MM.1S (cell line): ENCODE measurements at regions not wholly inside any gene's neighbourhood (a gene's known extent, or its start where the extent isn't known, plus 50 kb on each side); places are given as distances from the start of the nearest gene placed in this dataset.

Source experiments
- DNase-seq: peaks from one replicate; pipeline ENCODE4 v3.0.0-alpha.2; 2015
- H2AFZ ChIP-seq: fragments of 300-600 bp; sonication (generic); 2 replicates; pipeline ENCODE4 v1.6.0; 2016; ENCODE audit warnings: antibody characterized with exemption, low read length
- H3F3A ChIP-seq: fragments of 300-600 bp; sonication (generic); 2 replicates; pipeline ENCODE4 v1.6.1; 2016; ENCODE audit warnings: mild to moderate bottlenecking, antibody characterized with exemption, low read length, moderate library complexity, mixed read lengths; ENCODE audit not compliant: insufficient read depth
- H3K27ac ChIP-seq: fragments of 300-600 bp; sonication (generic); 2 replicates; pipeline ENCODE4 v1.5.1; 2016; ENCODE audit warnings: mild to moderate bottlenecking, low read length
- H3K27me3 ChIP-seq: fragments of 300-600 bp; sonication (generic); replicated peaks from 2 replicates; pipeline ENCODE4 v1.6.0; 2016; ENCODE audit warnings: low read length; ENCODE audit not compliant: insufficient read depth
- H3K36me3 ChIP-seq: fragments of 300-600 bp; sonication (generic); replicated peaks from 2 replicates; pipeline ENCODE4 v1.6.1; 2016; ENCODE audit warnings: mild to moderate bottlenecking, low read length, mixed read lengths; ENCODE audit not compliant: insufficient read depth
- H3K4me1 ChIP-seq: fragments of 300-600 bp; sonication (generic); 2 replicates; pipeline ENCODE4 v1.6.1; 2016; ENCODE audit warnings: low read length, mixed read lengths
- H3K4me2 ChIP-seq: fragments of 300-600 bp; sonication (generic); 2 replicates; pipeline ENCODE4 v1.6.0; 2016; ENCODE audit warnings: low read depth, low read length
- H3K4me3 ChIP-seq: fragments of 300-600 bp; sonication (generic); 2 replicates; pipeline ENCODE4 v1.5.1; 2016; ENCODE audit warnings: low read length, mixed read lengths
- H3K79me2 ChIP-seq: fragments of 300-600 bp; sonication (generic); 2 replicates; pipeline ENCODE4 v1.6.1; 2016; ENCODE audit warnings: mixed run types, low read length, mixed read lengths
- H3K9ac ChIP-seq: fragments of 300-600 bp; sonication (generic); 2 replicates; pipeline ENCODE4 v1.6.1; 2016; ENCODE audit warnings: low read length, mixed read lengths
- H3K9me2 ChIP-seq: fragments of 300-600 bp; sonication (generic); replicated peaks from 2 replicates; pipeline ENCODE4 v1.6.1; 2016; ENCODE audit warnings: mild to moderate bottlenecking, low read length, mixed read lengths; ENCODE audit not compliant: insufficient read depth
- H3K9me3 ChIP-seq: fragments of 300-600 bp; sonication (generic); replicated peaks from 2 replicates; pipeline ENCODE4 v1.6.1; 2016; ENCODE audit warnings: mild to moderate bottlenecking, low read length, mixed read lengths; ENCODE audit not compliant: insufficient read depth
- H4K20me1 ChIP-seq: fragments of 300-600 bp; sonication (generic); 2 replicates; pipeline ENCODE4 v1.6.1; 2016; ENCODE audit warnings: mild to moderate bottlenecking, low read length, moderate library complexity, mixed read lengths; ENCODE audit not compliant: insufficient read depth
- EZH2 ChIP-seq: fragments of 300-600 bp; sonication (generic); optimal IDR thresholded peaks from 2 replicates; pipeline ENCODE3; 2017; ENCODE audit warnings: low read depth, mild to moderate bottlenecking, antibody characterized with exemption, low read length, mixed read lengths
- EZH2phosphoT487 ChIP-seq: fragments of 300-600 bp; sonication (generic); IDR thresholded peaks from 2 replicates; pipeline ENCODE4 v1.6.1; 2018; ENCODE audit warnings: antibody characterized with exemption, low read length
- TF ChIP-seq, protein P1 (sequence below): fragments of 300-600 bp; sonication (generic); IDR thresholded peaks from 2 replicates; pipeline ENCODE4 v1.5.1; 2016; ENCODE audit warnings: antibody characterized with exemption, low read length, mixed read lengths

DNA sequence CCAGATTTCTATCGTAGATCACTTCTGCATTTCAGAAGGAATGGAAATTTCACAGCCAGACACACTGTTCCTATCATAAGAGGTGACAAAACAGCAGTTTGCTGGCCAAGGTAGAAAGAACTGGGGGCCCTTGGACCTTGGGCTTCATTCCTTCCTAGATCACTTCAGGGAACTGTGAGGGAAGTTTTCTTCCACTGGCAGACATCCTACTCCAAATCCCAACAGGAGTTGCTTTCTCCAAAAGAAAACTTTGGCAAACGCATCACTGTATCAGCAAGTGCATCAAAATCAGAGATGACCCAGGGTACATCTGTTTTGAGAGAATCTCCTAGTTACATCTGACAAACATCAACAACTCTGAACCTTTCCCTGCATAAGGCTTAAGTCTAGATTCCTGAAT is 348.4 kb upstream of the KLHL29 start:
- Histone ChIP-seq H3K9ac (no peak overlapping the region), H3K9me3 (no peaks in the 10 kb centered on the region), H3K36me3 (no peaks in the 10 kb centered on the region), H3K27me3 (no peaks in the 10 kb centered on the region), H3K27ac (no peak overlapping the region), H4K20me1 (no peaks in the 10 kb centered on the region), H3K79me2 (no peaks in the 10 kb centered on the region), H2AFZ (no peak overlapping the region), H3K4me2 (no peak overlapping the region), H3K4me1 (no peaks in the 10 kb centered on the region), H3F3A (no peaks in the 10 kb centered on the region), H3K4me3 (no peak overlapping the region), H3K9me2 (no peaks in the 10 kb centered on the region)
- DNase-seq: no peak
- TF ChIP-seq EZH2phosphoT487 (no peak), EZH2 (no peak)
- TF ChIP-seq, protein P1, sequence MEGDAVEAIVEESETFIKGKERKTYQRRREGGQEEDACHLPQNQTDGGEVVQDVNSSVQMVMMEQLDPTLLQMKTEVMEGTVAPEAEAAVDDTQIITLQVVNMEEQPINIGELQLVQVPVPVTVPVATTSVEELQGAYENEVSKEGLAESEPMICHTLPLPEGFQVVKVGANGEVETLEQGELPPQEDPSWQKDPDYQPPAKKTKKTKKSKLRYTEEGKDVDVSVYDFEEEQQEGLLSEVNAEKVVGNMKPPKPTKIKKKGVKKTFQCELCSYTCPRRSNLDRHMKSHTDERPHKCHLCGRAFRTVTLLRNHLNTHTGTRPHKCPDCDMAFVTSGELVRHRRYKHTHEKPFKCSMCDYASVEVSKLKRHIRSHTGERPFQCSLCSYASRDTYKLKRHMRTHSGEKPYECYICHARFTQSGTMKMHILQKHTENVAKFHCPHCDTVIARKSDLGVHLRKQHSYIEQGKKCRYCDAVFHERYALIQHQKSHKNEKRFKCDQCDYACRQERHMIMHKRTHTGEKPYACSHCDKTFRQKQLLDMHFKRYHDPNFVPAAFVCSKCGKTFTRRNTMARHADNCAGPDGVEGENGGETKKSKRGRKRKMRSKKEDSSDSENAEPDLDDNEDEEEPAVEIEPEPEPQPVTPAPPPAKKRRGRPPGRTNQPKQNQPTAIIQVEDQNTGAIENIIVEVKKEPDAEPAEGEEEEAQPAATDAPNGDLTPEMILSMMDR: no peak

DNA sequence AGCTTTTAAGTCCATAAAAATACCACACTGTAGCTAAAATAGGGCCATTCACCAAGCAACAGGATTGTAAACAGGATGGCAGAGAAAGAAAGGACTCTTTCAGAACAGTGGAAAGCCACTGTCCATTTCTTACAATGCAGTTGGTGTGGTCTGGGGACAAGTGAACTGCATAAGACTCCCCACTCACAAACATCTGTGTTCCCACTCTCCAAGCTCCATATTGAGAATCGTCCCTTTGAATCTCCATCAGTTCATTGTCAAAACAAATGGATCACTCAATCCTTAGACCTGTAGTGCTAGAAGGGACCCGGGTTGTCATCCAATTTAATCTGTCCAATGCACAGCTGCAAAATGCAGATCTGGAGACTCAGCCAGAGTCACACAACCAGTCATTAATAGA is 347.4 kb upstream of the KLHL29 start:
- Histone ChIP-seq H3K4me2 (no peak overlapping the region), H3K9me2 (no peaks in the 10 kb centered on the region), H3K27ac (no peak overlapping the region), H3K4me1 (no peaks in the 10 kb centered on the region), H4K20me1 (no peaks in the 10 kb centered on the region), H3K27me3 (no peaks in the 10 kb centered on the region), H3K4me3 (no peak overlapping the region), H3K79me2 (no peaks in the 10 kb centered on the region), H3K9me3 (no peaks in the 10 kb centered on the region), H3F3A (no peaks in the 10 kb centered on the region), H2AFZ (no peak overlapping the region), H3K9ac (no peak overlapping the region), H3K36me3 (no peaks in the 10 kb centered on the region)
- no peak for TF ChIP-seq EZH2phosphoT487
- no peak for TF ChIP-seq EZH2
- TF ChIP-seq, protein P1: no peak
- DNase-seq: no peak

DNA sequence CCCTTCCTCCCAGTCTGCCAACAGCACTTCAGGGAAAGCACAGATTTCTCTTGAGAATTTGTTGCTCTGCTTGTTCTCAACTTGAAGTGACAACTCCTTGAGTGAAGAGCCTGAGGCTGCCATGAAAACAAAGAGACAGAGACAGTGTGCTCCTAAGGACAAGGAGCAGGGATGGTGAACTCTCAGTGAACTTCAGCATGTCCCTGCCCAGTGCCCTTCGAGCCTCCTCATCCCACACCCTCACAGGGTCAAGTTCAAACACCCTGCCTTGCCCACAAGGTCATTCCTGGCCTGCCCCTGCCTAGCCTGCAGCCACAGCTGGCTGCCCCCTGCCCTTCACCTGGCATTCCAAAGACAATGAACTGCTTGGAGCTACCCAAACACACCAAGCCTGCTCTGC is 343.5 kb upstream of the KLHL29 start:
- no peaks in the 10 kb centered on the region for H3K36me3 ChIP-seq
- TF ChIP-seq EZH2phosphoT487: no peak
- H3K27ac ChIP-seq: no peak overlapping the region
- H3K4me3 ChIP-seq: no peak overlapping the region
- no peaks in the 10 kb centered on the region for H4K20me1 ChIP-seq
- no peaks in the 10 kb centered on the region for H3K9me3 ChIP-seq
- H3K27me3 ChIP-seq: no peaks in the 10 kb centered on the region
- H3K9me2 ChIP-seq: no peaks in the 10 kb centered on the region
- H3K4me2 ChIP-seq: no peak overlapping the region
- no peak for DNase-seq
- no peaks in the 10 kb centered on the region for H3F3A ChIP-seq
- H3K79me2 ChIP-seq: no peaks in the 10 kb centered on the region
- no peak overlapping the region for H2AFZ ChIP-seq
- H3K9ac ChIP-seq: no peak overlapping the region
- H3K4me1 ChIP-seq: no peaks in the 10 kb centered on the region

DNA sequence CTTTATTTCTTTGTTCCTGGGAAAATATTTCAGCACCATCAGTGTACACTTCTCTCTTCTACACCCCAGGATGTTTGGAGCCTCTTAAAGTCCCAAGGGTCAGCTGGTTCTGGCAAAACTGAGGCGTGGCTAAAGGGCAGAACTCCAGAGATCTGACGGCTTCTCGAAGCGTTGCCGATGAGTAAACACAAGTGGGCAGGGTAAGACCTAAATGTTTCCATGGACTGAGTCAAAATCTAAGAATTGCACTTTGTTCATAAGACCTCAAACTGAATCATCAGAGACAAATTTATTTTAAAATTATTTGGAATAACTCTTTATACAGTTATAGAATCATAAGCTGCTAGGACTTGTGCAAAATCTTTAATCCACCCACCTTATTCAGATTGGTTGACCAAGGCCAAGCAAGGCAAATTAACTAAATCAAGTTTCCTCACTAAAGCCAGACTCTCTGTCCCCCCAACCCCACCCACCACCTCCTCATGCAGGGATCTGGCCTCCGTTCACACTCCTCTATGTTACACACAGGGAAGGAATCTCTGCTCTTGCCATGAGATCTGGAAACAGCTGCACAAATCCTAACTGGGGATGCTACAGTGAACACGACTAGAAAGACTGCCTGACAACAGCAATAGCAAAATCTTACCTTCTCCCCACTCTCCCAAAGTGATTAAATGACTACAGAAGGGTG is 342.6 kb upstream of the KLHL29 start:
- Histone ChIP-seq H3K9ac (no peak overlapping the region), H3K9me3 (no peaks in the 10 kb centered on the region), H3K4me2 (no peak overlapping the region), H2AFZ (no peak overlapping the region), H3K27me3 (no peaks in the 10 kb centered on the region), H4K20me1 (no peaks in the 10 kb centered on the region), H3F3A (no peaks in the 10 kb centered on the region), H3K4me3 (no peak overlapping the region), H3K36me3 (no peaks in the 10 kb centered on the region), H3K4me1 (no peaks in the 10 kb centered on the region), H3K9me2 (no peaks in the 10 kb centered on the region), H3K79me2 (no peaks in the 10 kb centered on the region), H3K27ac (no peak overlapping the region)
- TF ChIP-seq, protein P1: no peak
- no peak for TF ChIP-seq EZH2
- TF ChIP-seq EZH2phosphoT487: no peak
- no peak for DNase-seq
